CD4-positive, CD25-positive, alpha-beta regulatory T cell (primary cell): ENCODE measurements at regions not wholly inside any gene's neighbourhood (a gene's known extent, or its start where the extent isn't known, plus 50 kb on each side); places are given as distances from the start of the nearest gene placed in this dataset.
A peak's percentile ranks its signal among the peaks of the same experiment; 100 is the strongest.
"Not testable (repeated sequence)": the region's sequence is repeated elsewhere in the genome, so short reads cannot be mapped to it uniquely, and the experiment has no call there.

ENCODE experiments used
- ATAC-seq, 2 donors: fragments of 150-1000 bp; cut with Tn5 transposase; one replicate each; pipeline ENCODE4 v1.10.0; 2021; ENCODE audit warnings: low read depth in 2 of 2, moderate number of reproducible peaks in 2 of 2, moderate library complexity in 1 of 2
- DNase-seq, 3 donors: peaks; one replicate each; pipeline versions ENCODE4 v3.0.0 to v3.0.0-alpha.2; 2012 to 2022; ENCODE audit warnings: mixed read lengths in 1 of 3
- H3K27ac ChIP-seq: one replicate; pipeline ENCODE4 v1.7.0; 2013; ENCODE audit warnings: mild to moderate bottlenecking, low read length; ENCODE audit not compliant: insufficient read depth, poor library complexity, severe bottlenecking
- H3K27me3 ChIP-seq: one replicate; pipeline ENCODE4 v1.7.0; 2013; ENCODE audit warnings: low read length; ENCODE audit not compliant: control insufficient read depth, insufficient read depth
- H3K36me3 ChIP-seq: one replicate; pipeline ENCODE4 v1.7.0; 2013; ENCODE audit warnings: mild to moderate bottlenecking, low read length, moderate library complexity; ENCODE audit not compliant: control insufficient read depth, insufficient read depth
- H3K4me1 ChIP-seq: 2 replicates; pipeline ENCODE4 v1.7.0; 2013; ENCODE audit warnings: mild to moderate bottlenecking, low read length; ENCODE audit not compliant: insufficient read depth, control insufficient read depth, poor library complexity, severe bottlenecking
- H3K4me3 ChIP-seq: one replicate; pipeline ENCODE4 v1.7.0; 2013; ENCODE audit warnings: low read depth, mild to moderate bottlenecking, low read length, moderate library complexity
- H3K9me3 ChIP-seq, 2 experiments: 1 replicate in 1 of 2; 2 replicates in 1 of 2; pipeline ENCODE4 v1.7.0; 2013; ENCODE audit warnings: low read length in 2 of 2, mild to moderate bottlenecking in 1 of 2, moderate library complexity in 1 of 2; ENCODE audit not compliant: control insufficient read depth in 2 of 2
- H3K27ac Mint-ChIP-seq, 3 donors: one replicate each; pipeline ENCODE4 v1.8.0; 2020 to 2022; ENCODE audit warnings: mild to moderate bottlenecking in 3 of 3, mixed read lengths in 3 of 3, moderate library complexity in 2 of 3
- H3K27me3 Mint-ChIP-seq: one replicate; pipeline ENCODE4 v1.8.0; 2022; ENCODE audit warnings: mild to moderate bottlenecking, mixed read lengths
- H3K36me3 Mint-ChIP-seq: one replicate; pipeline ENCODE4 v1.8.0; 2020; ENCODE audit warnings: mixed read lengths
- H3K4me1 Mint-ChIP-seq, 4 donors: one replicate each; pipeline ENCODE4 v1.8.0; 2020 to 2022; ENCODE audit warnings: mixed read lengths in 4 of 4, mild to moderate bottlenecking in 1 of 4
- H3K4me3 Mint-ChIP-seq, 4 donors: one replicate each; pipeline ENCODE4 v1.8.0; 2020 to 2022; ENCODE audit warnings: mild to moderate bottlenecking in 4 of 4, mixed read lengths in 4 of 4, moderate library complexity in 3 of 4
- H3K9me3 Mint-ChIP-seq, 7 donors: one replicate each; pipeline ENCODE4 v1.8.0; 2020 to 2022; ENCODE audit warnings: mixed read lengths in 7 of 7, mild to moderate bottlenecking in 3 of 7, moderate library complexity in 2 of 7

DNA sequence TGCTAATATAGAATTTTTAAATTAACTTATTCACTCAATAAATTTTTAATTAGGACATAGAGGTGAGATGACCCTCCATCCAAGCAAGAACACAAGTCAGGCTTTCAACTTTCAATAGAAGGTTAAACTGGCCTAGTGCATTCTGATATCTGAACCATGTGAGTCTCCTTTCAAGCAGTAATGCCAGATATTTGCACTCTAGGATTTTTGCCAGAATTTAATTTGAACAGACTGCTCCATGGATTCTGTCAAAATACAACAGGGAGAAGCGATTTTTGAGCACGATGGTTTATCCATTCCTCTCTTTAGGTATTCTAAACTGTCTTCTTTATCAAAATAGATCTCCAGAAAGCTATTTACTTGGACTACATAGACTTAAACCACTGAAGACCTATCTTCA, 72.0 kb upstream of the DCLK2 start:
- Mint-ChIP-seq H3K27me3 (peaks cover 11% of the 10 kb centered on the region), H3K4me1 (no peaks in the 10 kb centered on the region), H3K27ac (no peak overlapping the region), H3K36me3 (no peaks in the 10 kb centered on the region), H3K4me3 (no peak overlapping the region), H3K9me3 (no peaks in the 10 kb centered on the region)
- no peaks in the 10 kb centered on the region for H3K4me1 ChIP-seq
- DNase-seq (no peak), ATAC-seq (no peak)
- peaks cover 12% of the 10 kb centered on the region for H3K27me3 ChIP-seq
- H3K27ac ChIP-seq = no peak overlapping the region
- H3K4me3 ChIP-seq = no peak overlapping the region
- H3K9me3 ChIP-seq = no peaks in the 10 kb centered on the region
- H3K36me3 ChIP-seq = no peaks in the 10 kb centered on the region

DNA sequence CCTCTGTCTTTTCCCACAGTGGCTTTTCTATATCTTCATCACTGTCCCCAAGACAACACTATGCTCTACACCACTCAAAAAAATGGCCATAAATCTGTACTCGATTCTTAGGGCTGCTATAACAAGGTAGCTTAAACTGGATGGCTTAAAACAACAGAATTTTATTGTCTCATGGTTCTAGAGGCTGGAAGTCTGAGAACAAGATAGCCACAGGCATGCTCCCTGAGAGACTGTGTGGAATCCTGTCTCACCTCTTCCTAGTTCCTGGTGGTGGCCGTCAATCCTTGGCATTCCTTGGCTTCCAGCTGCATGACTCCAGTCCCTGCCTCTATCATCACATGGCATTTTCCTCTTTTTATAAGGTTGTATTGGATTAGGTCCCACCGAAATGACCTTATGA, 70.7 kb upstream of the DCLK2 start:
- no peak overlapping the region for H3K27ac Mint-ChIP-seq
- H3K9me3 Mint-ChIP-seq = no peaks in the 10 kb centered on the region
- no peaks in the 10 kb centered on the region for H3K36me3 Mint-ChIP-seq
- no peaks in the 10 kb centered on the region for H3K4me1 Mint-ChIP-seq
- no peak overlapping the region for H3K4me3 Mint-ChIP-seq
- Histone ChIP-seq H3K4me1 (no peaks in the 10 kb centered on the region), H3K4me3 (no peak overlapping the region), H3K36me3 (no peaks in the 10 kb centered on the region), H3K27me3 (peaks cover 12% of the 10 kb centered on the region), H3K27ac (no peak overlapping the region), H3K9me3 (no peaks in the 10 kb centered on the region)
- no peak for ATAC-seq
- DNase-seq = no peak
- peaks cover 11% of the 10 kb centered on the region for H3K27me3 Mint-ChIP-seq

DNA sequence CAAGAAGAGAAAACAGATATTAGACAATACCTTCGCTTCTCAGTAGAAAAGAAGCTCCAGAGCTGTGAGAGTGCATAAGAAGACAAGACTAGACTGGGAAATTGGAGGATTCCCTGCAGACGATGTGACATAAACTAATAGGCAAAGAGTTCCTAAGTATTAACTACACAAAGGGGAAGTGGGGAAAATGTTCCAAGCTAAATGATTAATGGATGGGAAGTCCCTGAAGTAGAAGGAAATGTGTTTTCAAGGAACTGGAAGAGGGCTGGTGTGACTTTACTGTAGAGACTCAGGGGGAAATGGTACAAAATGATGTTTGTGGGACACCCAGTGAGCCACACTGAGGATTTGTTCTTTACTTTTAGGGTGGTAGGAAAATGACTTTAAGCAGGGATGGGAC, 69.7 kb upstream of the DCLK2 start:
- H3K27me3 Mint-ChIP-seq = peaks cover 2% of the 10 kb centered on the region
- H3K4me1 Mint-ChIP-seq = no peaks in the 10 kb centered on the region
- H3K9me3 ChIP-seq = no peaks in the 10 kb centered on the region
- no peaks in the 10 kb centered on the region for H3K36me3 ChIP-seq
- ATAC-seq = no peak
- H3K36me3 Mint-ChIP-seq = no peaks in the 10 kb centered on the region
- H3K27ac Mint-ChIP-seq = no peak overlapping the region
- no peaks in the 10 kb centered on the region for H3K9me3 Mint-ChIP-seq
- H3K4me3 ChIP-seq = no peak overlapping the region
- no peaks in the 10 kb centered on the region for H3K4me1 ChIP-seq
- H3K27ac ChIP-seq = no peak overlapping the region
- peaks cover 12% of the 10 kb centered on the region for H3K27me3 ChIP-seq
- no peak for DNase-seq
- H3K4me3 Mint-ChIP-seq = no peak overlapping the region

DNA sequence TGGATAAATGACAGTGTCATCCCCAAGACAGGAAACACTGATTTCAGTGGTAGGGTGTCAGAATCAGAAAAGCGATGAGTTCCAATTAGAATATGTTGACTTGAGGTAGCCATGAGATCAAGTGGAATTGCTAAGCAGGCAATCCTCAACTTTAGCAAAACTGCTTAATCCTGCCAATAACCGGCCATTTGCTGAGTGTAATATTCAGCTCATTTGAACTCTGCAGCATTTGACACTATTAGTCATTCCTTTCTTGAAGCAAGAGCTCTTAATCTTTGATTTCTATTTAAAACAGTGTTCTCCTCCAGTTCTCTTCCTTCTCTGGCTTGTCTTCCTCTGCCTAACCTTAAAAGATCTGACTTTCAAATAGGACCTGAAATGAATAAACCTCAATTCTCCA, 68.7 kb upstream of the DCLK2 start:
- Histone ChIP-seq H3K36me3 (no peaks in the 10 kb centered on the region), H3K4me3 (no peak overlapping the region), H3K27me3 (peaks cover 10% of the 10 kb centered on the region), H3K27ac (no peak overlapping the region), H3K9me3 (no peaks in the 10 kb centered on the region), H3K4me1 (no peaks in the 10 kb centered on the region)
- Mint-ChIP-seq H3K36me3 (no peaks in the 10 kb centered on the region), H3K9me3 (no peaks in the 10 kb centered on the region), H3K27ac (no peak overlapping the region), H3K4me3 (no peak overlapping the region), H3K27me3 (no peaks in the 10 kb centered on the region), H3K4me1 (no peaks in the 10 kb centered on the region)
- ATAC-seq (no peak), DNase-seq (no peak)

DNA sequence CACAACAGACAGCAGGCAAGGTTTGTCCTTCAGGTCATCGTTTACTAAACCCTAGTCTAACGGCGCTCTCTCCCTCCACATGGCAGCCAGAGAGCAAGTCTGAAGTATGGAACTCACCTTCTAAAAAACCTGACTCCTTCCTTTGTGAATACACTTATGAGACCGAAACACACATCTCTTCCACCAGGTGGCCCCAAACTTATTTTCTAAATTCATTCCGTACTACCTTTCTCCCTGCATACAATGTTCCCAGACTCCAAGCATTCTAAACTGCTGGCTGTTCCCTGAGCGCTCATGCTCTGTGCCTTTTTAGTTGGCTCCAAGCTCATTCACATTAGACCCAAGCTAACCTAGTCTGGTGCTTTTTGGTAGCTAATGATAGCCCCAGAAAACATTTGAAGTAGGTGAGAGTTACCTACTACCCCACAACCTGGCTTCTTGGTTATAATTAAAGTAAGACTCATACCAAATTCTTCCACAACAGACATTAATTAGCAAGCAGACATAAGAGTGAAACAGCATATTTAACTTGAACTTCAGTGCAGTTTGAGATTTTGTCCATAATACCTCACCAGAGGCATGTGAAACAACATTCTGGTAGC, 67.6 kb upstream of the DCLK2 start:
- Mint-ChIP-seq H3K27me3 (no peaks in the 10 kb centered on the region), H3K4me1 (no peaks in the 10 kb centered on the region), H3K36me3 (no peaks in the 10 kb centered on the region), H3K9me3 (no peaks in the 10 kb centered on the region), H3K4me3 (no peak overlapping the region), H3K27ac (no peak overlapping the region)
- Histone ChIP-seq H3K36me3 (no peaks in the 10 kb centered on the region), H3K9me3 (no peaks in the 10 kb centered on the region), H3K27me3 (peaks cover 10% of the 10 kb centered on the region), H3K27ac (no peak overlapping the region), H3K4me1 (no peaks in the 10 kb centered on the region), H3K4me3 (no peak overlapping the region)
- peak in 1 of 3 donors; percentile 25 for DNase-seq
- no peak for ATAC-seq

DNA sequence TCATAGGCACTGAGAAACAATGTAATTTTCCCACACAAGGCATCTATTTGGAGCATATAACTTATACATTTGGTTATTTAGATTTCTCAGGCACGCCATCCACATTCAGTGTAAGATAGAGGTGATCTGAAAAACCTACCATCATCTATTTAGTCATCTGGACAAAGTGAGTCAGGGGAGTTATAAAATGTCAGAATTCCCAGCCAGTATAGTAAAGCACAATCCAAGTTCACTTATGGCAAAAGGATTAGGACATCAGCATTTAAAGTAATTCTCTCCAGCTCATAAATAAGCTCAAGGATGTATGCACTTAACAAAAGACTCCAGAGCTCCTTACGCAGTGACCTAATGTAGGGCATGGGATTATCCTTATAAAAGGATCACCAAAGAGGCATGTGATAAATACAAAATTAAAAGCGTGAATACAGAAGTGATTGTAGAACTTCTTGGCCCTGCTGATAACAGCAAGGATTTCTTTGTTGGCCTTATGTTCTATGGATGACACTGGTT, 65.3 kb upstream of the DCLK2 start:
- Mint-ChIP-seq H3K4me3 (no peak overlapping the region), H3K27me3 (peaks cover 9% of the 10 kb centered on the region), H3K36me3 (no peaks in the 10 kb centered on the region), H3K9me3 (peaks cover 0 to 2% (median 0%) of the 10 kb centered on the region in 7 donors), H3K4me1 (no peaks in the 10 kb centered on the region), H3K27ac (no peak overlapping the region)
- no peak for DNase-seq
- H3K4me1 ChIP-seq = no peaks in the 10 kb centered on the region
- H3K27ac ChIP-seq = no peak overlapping the region
- H3K27me3 ChIP-seq = peaks cover 8% of the 10 kb centered on the region
- H3K36me3 ChIP-seq = no peaks in the 10 kb centered on the region
- ATAC-seq = no peak
- H3K4me3 ChIP-seq = no peak overlapping the region
- no peaks in the 10 kb centered on the region for H3K9me3 ChIP-seq

DNA sequence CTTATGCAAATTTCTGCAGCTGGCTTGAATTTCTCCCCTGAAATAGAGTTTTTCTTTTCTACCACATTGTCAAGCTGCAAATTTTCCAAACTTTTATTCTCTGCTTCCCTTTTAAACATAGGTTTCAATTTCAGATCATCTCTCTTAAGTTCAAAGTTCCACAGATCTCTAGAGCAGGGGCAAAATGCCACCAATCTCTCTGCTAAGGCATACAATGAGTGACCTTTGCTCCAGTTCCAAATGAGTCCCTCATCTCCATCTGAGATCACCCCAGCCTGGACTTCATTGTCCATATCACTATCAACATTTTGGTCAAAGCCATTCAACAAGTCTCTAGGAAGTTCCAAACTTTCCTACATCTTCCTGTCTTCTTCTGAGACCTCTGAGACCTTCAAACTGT, 62.3 kb upstream of the DCLK2 start:
- not testable (repeated sequence) for ATAC-seq, H3K9me3 ChIP-seq, DNase-seq, H3K27ac ChIP-seq, H3K4me1 ChIP-seq, H3K36me3 ChIP-seq, H3K27me3 ChIP-seq, H3K4me3 Mint-ChIP-seq, H3K27ac Mint-ChIP-seq, H3K4me3 ChIP-seq, H3K4me1 Mint-ChIP-seq, H3K9me3 Mint-ChIP-seq, H3K36me3 Mint-ChIP-seq
- H3K27me3 Mint-ChIP-seq = peaks cover 21% of the 10 kb centered on the region

DNA sequence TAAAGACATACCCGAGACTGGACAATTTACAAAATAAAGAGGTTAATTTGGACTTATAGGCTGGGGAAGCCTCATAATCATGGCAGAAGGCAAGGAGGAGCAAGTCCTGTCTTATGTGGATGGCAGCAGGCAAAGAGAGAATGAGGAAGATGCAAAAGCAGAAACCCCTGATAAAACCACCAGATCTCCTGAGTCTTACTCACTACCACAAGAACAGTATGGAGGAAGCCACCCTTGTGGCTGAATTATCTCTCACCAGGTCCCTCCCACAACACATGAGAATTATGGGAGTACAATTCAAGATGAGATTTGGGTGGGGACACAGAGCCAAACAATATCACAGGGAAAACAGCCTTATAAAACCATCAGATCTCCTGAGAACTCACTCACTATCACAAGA, 61.6 kb upstream of the DCLK2 start:
- not testable (repeated sequence) for H3K27me3 ChIP-seq, H3K4me3 Mint-ChIP-seq, H3K27ac ChIP-seq, H3K4me1 Mint-ChIP-seq, H3K4me3 ChIP-seq, H3K36me3 ChIP-seq, DNase-seq, H3K9me3 Mint-ChIP-seq, ATAC-seq, H3K9me3 ChIP-seq, H3K27ac Mint-ChIP-seq, H3K36me3 Mint-ChIP-seq, H3K4me1 ChIP-seq
- H3K27me3 Mint-ChIP-seq = peaks cover 21% of the 10 kb centered on the region
